ENCODE measurements at regions not wholly inside any gene's neighbourhood (a gene's known extent, or its start where the extent isn't known, plus 50 kb on each side); places are given as distances from the start of the nearest gene placed in this dataset.
A peak's percentile ranks its signal among the peaks of the same experiment; 100 is the strongest.

GRCh38 chr14:106875503-106875902, 1349.1 kb downstream of the TMEM121 start:
- no peak overlapping the region for H3K27ac ChIP-seq

GRCh38 chr14:106876711-106877110, 1350.3 kb downstream of the TMEM121 start:
- Histone ChIP-seq H3K4me3 (ENCODE audit: low read depth, low read length) (no peak overlapping the region), H3K36me3 (no peaks in the 10 kb centered on the region), H3K27ac (no peak overlapping the region), H3K27me3 (ENCODE audit: insufficient read depth, low read depth, severe bottlenecking) (peaks cover 45% of the 10 kb centered on the region), H3K9me3 (ENCODE audit: severe bottlenecking) (no peaks in the 10 kb centered on the region)
- TF ChIP-seq CTCF (IDR thresholded peaks at IDR 0.05; ENCODE audit: low read depth, low read length), result no peak
- no peak for DNase-seq

More at GRCh38 chr14:106875503-106875902, 1349.1 kb downstream of the TMEM121 start:
- no peak overlapping the region for H3K4me3 ChIP-seq (ENCODE audit: low read depth, low read length)
- peak; percentile 53 for TF ChIP-seq CTCF (IDR thresholded peaks at IDR 0.05; ENCODE audit: low read depth, low read length)
- H3K9me3 ChIP-seq (ENCODE audit: severe bottlenecking), result no peaks in the 10 kb centered on the region
- H3K27me3 ChIP-seq (ENCODE audit: insufficient read depth, low read depth, severe bottlenecking), result peaks cover 55% of the 10 kb centered on the region
- peak; percentile 43 for DNase-seq
- no peaks in the 10 kb centered on the region for H3K36me3 ChIP-seq

GRCh38 chr14:106877517-106877916, 1351.1 kb downstream of the TMEM121 start:
- no peaks in the 10 kb centered on the region for H3K9me3 ChIP-seq (ENCODE audit: severe bottlenecking)
- no peaks in the 10 kb centered on the region for H3K36me3 ChIP-seq
- no peak overlapping the region for H3K27ac ChIP-seq
- no peak for DNase-seq
- TF ChIP-seq CTCF (IDR thresholded peaks at IDR 0.05; ENCODE audit: low read depth, low read length), result no peak
- peaks cover 42% of the 10 kb centered on the region for H3K27me3 ChIP-seq (ENCODE audit: insufficient read depth, low read depth, severe bottlenecking)
- no peak overlapping the region for H3K4me3 ChIP-seq (ENCODE audit: low read depth, low read length)

- Histone ChIP-seq H3K9me3 (ENCODE audit: severe bottlenecking) (peaks cover 5% of the 10 kb centered on the region), H3K27me3 (ENCODE audit: insufficient read depth, low read depth, severe bottlenecking) (peaks cover 30% of the 10 kb centered on the region), H3K36me3 (no peaks in the 10 kb centered on the region), H3K27ac (no peak overlapping the region), H3K4me3 (ENCODE audit: low read depth, low read length) (no peak overlapping the region)
- DNase-seq, result peak; percentile 78
- peak; percentile 78 for TF ChIP-seq CTCF (IDR thresholded peaks at IDR 0.05; ENCODE audit: low read depth, low read length)
These were observed 1352.9 kb downstream of the TMEM121 start for GRCh38 chr14:106879241-106879640.

- TF ChIP-seq CTCF (IDR thresholded peaks at IDR 0.05; ENCODE audit: low read depth, low read length), result peak; percentile 71
- no peak overlapping the region for H3K4me3 ChIP-seq (ENCODE audit: low read depth, low read length)
- H3K36me3 ChIP-seq, result no peaks in the 10 kb centered on the region
- peaks cover 5% of the 10 kb centered on the region for H3K9me3 ChIP-seq (ENCODE audit: severe bottlenecking)
- peak; percentile 33 for DNase-seq
- H3K27ac ChIP-seq, result no peak overlapping the region
- peaks cover under 1% of the 10 kb centered on the region for H3K27me3 ChIP-seq (ENCODE audit: insufficient read depth, low read depth, severe bottlenecking)
These were observed 1356.9 kb downstream of the TMEM121 start for GRCh38 chr14:106883218-106883692.
